Testis (tissue), 2 donors: ENCODE measurements at regions not wholly inside any gene's neighbourhood (a gene's known extent, or its start where the extent isn't known, plus 50 kb on each side); places are given as distances from the start of the nearest gene placed in this dataset.

Source experiments
- DNase-seq: peaks from one replicate; pipeline ENCODE4 v3.0.0-alpha.2; 2019
- H3K27ac ChIP-seq, 2 donors: fragments of 200-600 bp; sonication (generic); one replicate each; pipeline ENCODE4 v1.5.1; 2019
- H3K27me3 ChIP-seq: fragments of 200-600 bp; sonication (generic); one replicate; pipeline ENCODE4 v1.5.1; 2019
- H3K36me3 ChIP-seq: fragments of 200-600 bp; sonication (generic); one replicate; pipeline ENCODE4 v1.5.1; 2017; ENCODE audit warnings: low read depth; ENCODE audit errors: missing control alignments
- H3K4me1 ChIP-seq: fragments of 200-600 bp; sonication (generic); one replicate; pipeline ENCODE4 v1.5.1; 2019
- H3K4me3 ChIP-seq, 2 donors: fragments of 200-600 bp; sonication (generic); one replicate each; pipeline ENCODE4 v1.5.1; 2017 to 2019
- H3K9me3 ChIP-seq: fragments of 200-600 bp; sonication (generic); one replicate; pipeline ENCODE4 v1.5.1; 2017
- POLR2A ChIP-seq: fragments of 450-650 bp; IDR thresholded peaks from one replicate; pipeline ENCODE4 v1.6.1; 2017; ENCODE audit warnings: antibody characterized with exemption, mild to moderate bottlenecking, moderate library complexity
- WGBS, 2 donors: methylation state at CpG; one replicate each; pipeline ENCODE4 v1.1.5; 2018; 5-methylcytosine and 5-hydroxymethylcytosine counted together
- intact Hi-C: fragments of 100-400 bp; cut with DNase I; formaldehyde crosslinking; loops from one replicate; pipeline ENCODE4 v1.15.1; 2023; ENCODE audit warnings: low total_unique reads
- TF ChIP-seq, protein P1 (sequence below), 3 experiments: fragments of 450-650 bp in 2 of 3; fragments of 200-600 bp in 1 of 3; sonication (generic) in 1 of 3; IDR thresholded peaks; one replicate each; pipeline ENCODE4 v1.5.1; 2016 to 2019; ENCODE audit warnings: antibody characterized with exemption in 3 of 3, mild to moderate bottlenecking in 2 of 3, moderate library complexity in 1 of 3

DNA sequence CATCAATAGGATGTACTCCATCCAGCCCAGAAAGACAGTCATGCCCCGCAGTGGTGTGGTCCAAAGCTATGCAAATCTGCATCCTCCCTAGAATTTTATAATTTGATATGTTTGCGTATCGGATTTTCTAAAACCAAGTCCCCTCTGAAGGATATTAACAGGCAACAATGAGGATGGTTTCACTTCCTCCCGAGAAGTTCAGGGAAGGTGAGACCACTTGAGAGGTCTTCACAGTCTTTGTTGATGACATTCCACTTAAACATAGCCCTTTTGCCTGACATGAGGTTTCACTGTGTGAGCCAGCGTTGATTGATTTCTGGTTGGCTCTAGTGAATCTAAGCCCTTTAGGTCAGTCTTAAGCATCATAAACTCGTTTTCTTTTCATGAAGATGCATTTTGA lies 276.1 kb downstream of the NR2F2 start:
- Histone ChIP-seq H3K4me3 (no peak overlapping the region), H3K27ac (no peak overlapping the region), H3K9me3 (no peaks in the 10 kb centered on the region), H3K27me3 (no peaks in the 10 kb centered on the region), H3K36me3 (no peaks in the 10 kb centered on the region), H3K4me1 (no peaks in the 10 kb centered on the region)
- intact Hi-C loops: no loop called here
- 86 to 91% methylated on average over 6 of the region's 6 CpGs for WGBS, 2 donors
- DNase-seq: no peak
- no peak for TF ChIP-seq POLR2A

DNA sequence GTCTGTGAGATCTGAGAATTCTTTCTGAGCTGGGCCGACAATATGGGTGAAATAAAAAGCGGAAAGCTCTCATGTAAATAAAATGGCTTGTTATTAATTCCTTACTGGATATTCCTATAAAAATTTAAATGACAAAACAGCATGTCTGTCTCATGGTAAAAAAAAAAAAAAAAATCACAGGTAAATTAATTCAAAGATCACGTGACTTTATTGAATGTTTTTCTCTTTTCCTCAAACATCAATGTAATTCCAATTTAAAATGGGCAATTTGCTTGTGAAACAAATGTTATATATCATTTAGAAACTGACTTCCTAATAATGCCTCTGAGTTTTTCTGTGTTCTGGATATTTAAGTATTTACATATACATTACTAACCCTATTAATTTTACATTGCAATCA lies 280.3 kb downstream of the NR2F2 start:
- whole genome bisulfite sequencing, 2 donors: 91 to 92% methylated on average over 3 of the region's 3 CpGs
- Histone ChIP-seq H3K36me3 (no peaks in the 10 kb centered on the region), H3K4me1 (no peaks in the 10 kb centered on the region), H3K27ac (no peak overlapping the region), H3K9me3 (no peaks in the 10 kb centered on the region), H3K27me3 (no peaks in the 10 kb centered on the region), H3K4me3 (no peak overlapping the region)
- intact Hi-C loops: no loop called here
- no peak for DNase-seq
- TF ChIP-seq, protein P1, sequence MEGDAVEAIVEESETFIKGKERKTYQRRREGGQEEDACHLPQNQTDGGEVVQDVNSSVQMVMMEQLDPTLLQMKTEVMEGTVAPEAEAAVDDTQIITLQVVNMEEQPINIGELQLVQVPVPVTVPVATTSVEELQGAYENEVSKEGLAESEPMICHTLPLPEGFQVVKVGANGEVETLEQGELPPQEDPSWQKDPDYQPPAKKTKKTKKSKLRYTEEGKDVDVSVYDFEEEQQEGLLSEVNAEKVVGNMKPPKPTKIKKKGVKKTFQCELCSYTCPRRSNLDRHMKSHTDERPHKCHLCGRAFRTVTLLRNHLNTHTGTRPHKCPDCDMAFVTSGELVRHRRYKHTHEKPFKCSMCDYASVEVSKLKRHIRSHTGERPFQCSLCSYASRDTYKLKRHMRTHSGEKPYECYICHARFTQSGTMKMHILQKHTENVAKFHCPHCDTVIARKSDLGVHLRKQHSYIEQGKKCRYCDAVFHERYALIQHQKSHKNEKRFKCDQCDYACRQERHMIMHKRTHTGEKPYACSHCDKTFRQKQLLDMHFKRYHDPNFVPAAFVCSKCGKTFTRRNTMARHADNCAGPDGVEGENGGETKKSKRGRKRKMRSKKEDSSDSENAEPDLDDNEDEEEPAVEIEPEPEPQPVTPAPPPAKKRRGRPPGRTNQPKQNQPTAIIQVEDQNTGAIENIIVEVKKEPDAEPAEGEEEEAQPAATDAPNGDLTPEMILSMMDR (IDR thresholded peaks at IDR 0.05): no peak
- TF ChIP-seq POLR2A: no peak

DNA sequence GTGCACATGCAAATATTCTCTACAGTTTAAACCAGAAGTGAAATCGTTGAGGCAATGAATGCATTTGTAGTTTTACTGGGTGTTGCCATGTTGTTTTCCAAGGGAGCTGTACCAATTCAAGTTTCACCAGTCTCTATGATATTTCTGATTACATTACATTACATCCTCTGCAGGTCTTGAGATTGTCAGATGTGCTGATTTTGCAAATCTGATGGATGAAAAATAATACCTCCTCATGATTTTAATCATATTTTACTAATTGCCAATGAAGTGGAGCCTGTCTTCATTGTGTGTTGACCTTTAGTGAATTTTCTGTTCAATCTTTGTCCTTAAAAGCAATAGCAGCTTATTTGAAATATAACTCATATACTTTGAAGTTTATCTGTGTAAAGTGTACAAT lies 282.4 kb downstream of the NR2F2 start:
- H3K4me3 ChIP-seq: no peak overlapping the region
- no peak overlapping the region for H3K27ac ChIP-seq
- no peaks in the 10 kb centered on the region for H3K4me1 ChIP-seq
- 78 to 86% methylated on average over 1 of the region's 1 CpG for whole genome bisulfite sequencing, 2 donors
- H3K27me3 ChIP-seq: no peaks in the 10 kb centered on the region
- TF ChIP-seq POLR2A: no peak
- TF ChIP-seq, protein P1 (IDR thresholded peaks at IDR 0.05): no peak
- intact Hi-C loops: no loop called here
- no peaks in the 10 kb centered on the region for H3K36me3 ChIP-seq
- H3K9me3 ChIP-seq: no peaks in the 10 kb centered on the region
- no peak for DNase-seq

DNA sequence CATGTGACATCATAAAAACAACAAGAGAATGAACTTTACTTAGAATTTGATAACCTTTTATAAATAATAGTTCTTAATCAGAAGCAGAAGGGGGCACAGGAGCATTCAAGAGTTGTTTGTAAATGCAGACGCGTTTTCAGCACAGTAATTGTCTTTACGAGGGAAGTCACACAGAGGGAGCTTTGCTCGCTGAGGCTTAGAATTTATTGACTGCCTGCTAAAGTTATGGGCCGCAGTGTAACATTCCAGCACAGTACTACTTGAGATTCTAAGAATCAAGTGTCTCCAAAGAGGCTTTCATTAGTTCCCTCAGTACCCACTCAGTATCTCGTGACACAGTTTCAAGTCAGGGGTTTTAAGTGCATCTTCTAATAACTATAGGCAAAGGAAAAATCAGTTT lies 288.7 kb downstream of the NR2F2 start:
- intact Hi-C loops: no loop called here

DNA sequence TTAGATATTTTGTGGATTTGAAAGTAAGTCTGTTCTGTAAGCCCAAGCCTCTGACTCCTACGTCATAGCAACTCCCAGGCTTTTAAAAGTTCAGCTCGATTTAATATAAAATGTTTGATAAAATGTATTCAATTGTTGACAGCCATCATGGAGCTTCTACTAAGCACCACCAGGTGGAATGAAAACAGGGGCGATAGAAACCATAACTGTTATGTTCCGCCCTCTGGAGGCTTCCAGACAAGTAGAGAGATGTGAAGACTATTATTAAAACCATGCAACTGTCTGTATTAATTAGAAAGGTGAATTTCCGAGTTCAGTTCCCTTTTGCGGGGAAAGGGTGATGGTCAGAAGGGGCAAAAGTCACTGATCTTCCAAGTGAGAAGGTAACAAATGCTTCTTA lies 292.2 kb downstream of the NR2F2 start:
- no peak overlapping the region for H3K4me3 ChIP-seq
- no peaks in the 10 kb centered on the region for H3K36me3 ChIP-seq
- intact Hi-C loops: no loop called here
- no peaks in the 10 kb centered on the region for H3K4me1 ChIP-seq
- H3K9me3 ChIP-seq: no peaks in the 10 kb centered on the region
- WGBS, 2 donors: 82 to 88% methylated on average over 6 of the region's 6 CpGs
- no peaks in the 10 kb centered on the region for H3K27me3 ChIP-seq
- TF ChIP-seq, protein P1 (IDR thresholded peaks at IDR 0.05): no peak
- no peak for TF ChIP-seq POLR2A
- no peak for DNase-seq
- H3K27ac ChIP-seq: no peak overlapping the region

More for the DNA sequence above, 288.7 kb downstream of the NR2F2 start:
- no peak for DNase-seq
- Histone ChIP-seq H3K27ac (no peak overlapping the region), H3K4me3 (no peak overlapping the region), H3K36me3 (no peaks in the 10 kb centered on the region), H3K27me3 (no peaks in the 10 kb centered on the region), H3K4me1 (no peaks in the 10 kb centered on the region), H3K9me3 (no peaks in the 10 kb centered on the region)
- TF ChIP-seq POLR2A: no peak
- TF ChIP-seq, protein P1 (IDR thresholded peaks at IDR 0.05): no peak
- WGBS, 2 donors: 63 to 64% methylated on average over 6 of the region's 6 CpGs
